Prostate gland (tissue), 2 donors: ENCODE measurements at regions not wholly inside any gene's neighbourhood (a gene's known extent, or its start where the extent isn't known, plus 50 kb on each side); places are given as distances from the start of the nearest gene placed in this dataset.

ENCODE experiments used
- DNase-seq: peaks from one replicate; pipeline ENCODE4 v3.0.0-alpha.2; 2019; ENCODE audit warnings: low spot score
- H3K27ac ChIP-seq, 2 donors: fragments of 200-600 bp; sonication (generic); 2 replicates each; pipeline ENCODE4 v1.5.1; 2017 to 2019
- H3K27me3 ChIP-seq: fragments of 200-600 bp; sonication (generic); replicated peaks from 2 replicates; pipeline ENCODE4 v1.5.1; 2019; ENCODE audit not compliant: insufficient read depth
- H3K36me3 ChIP-seq, 2 donors: fragments of 200-600 bp; sonication (generic); 1 replicate in 1 of 2; 2 replicates in 1 of 2; pipeline versions ENCODE4 v1.5.1 to v1.8.1; 2017 to 2019
- H3K4me1 ChIP-seq: fragments of 200-600 bp; sonication (generic); replicated peaks from 2 replicates; pipeline ENCODE4 v1.5.1; 2019
- H3K4me3 ChIP-seq, 2 donors: fragments of 200-600 bp; sonication (generic); 2 replicates each; pipeline ENCODE4 v1.5.1; 2017 to 2019
- H3K9me3 ChIP-seq: fragments of 200-600 bp; sonication (generic); 2 replicates; pipeline ENCODE4 v1.5.1; 2017
- CTCF ChIP-seq, 4 experiments: fragments of 200-600 bp in 2 of 4; fragments of 450-650 bp in 2 of 4; sonication (generic) in 2 of 4; IDR thresholded peaks; 1 replicate in 3 of 4; 2 replicates in 1 of 4; pipeline ENCODE4 v1.5.1; 2016 to 2019; ENCODE audit warnings: antibody characterized with exemption in 4 of 4, mild to moderate bottlenecking in 2 of 4, moderate library complexity in 2 of 4
- POLR2A ChIP-seq: fragments of 450-650 bp; IDR thresholded peaks from one replicate; pipeline ENCODE4 v1.6.1; 2016; ENCODE audit warnings: antibody characterized with exemption, mild to moderate bottlenecking
- POLR2AphosphoS5 ChIP-seq: sonication (generic); formaldehyde crosslinking; IDR thresholded peaks from one replicate; pipeline ENCODE4 v1.6.1; 2017; ENCODE audit warnings: antibody characterized with exemption
- WGBS: methylation state at CpG from one replicate; pipeline ENCODE4 v1.1.5; 2018; 5-methylcytosine and 5-hydroxymethylcytosine counted together
- intact Hi-C: fragments of 100-400 bp; cut with DNase I; formaldehyde crosslinking; loops from one replicate; pipeline ENCODE4 v1.14.2; 2022

- DNase-seq: no peak
- no peaks in the 10 kb centered on the region for H3K27me3 ChIP-seq
- no peaks in the 10 kb centered on the region for H3K4me1 ChIP-seq
- intact Hi-C loops: no loop called here
- H3K36me3 ChIP-seq: no peaks in the 10 kb centered on the region
- TF ChIP-seq POLR2A (no peak), POLR2AphosphoS5 (no peak), CTCF (IDR thresholded peaks at IDR 0.05) (no peak)
- no peak overlapping the region for H3K27ac ChIP-seq
- no peak overlapping the region for H3K4me3 ChIP-seq
- H3K9me3 ChIP-seq: no peaks in the 10 kb centered on the region
- WGBS: 79% methylated on average over 3 of the region's 3 CpGs
Measured at GRCh38 chr1:57655161-57655560, 231.3 kb upstream of the DAB1 start.

GRCh38 chr1:57644667-57645066 lies 220.8 kb upstream of the DAB1 start:
- DNase-seq: no peak
- H3K27me3 ChIP-seq: no peaks in the 10 kb centered on the region
- H3K36me3 ChIP-seq: no peaks in the 10 kb centered on the region
- no peak overlapping the region for H3K4me3 ChIP-seq
- H3K4me1 ChIP-seq: no peaks in the 10 kb centered on the region
- TF ChIP-seq POLR2A: no peak
- WGBS: 94% methylated on average over 2 of the region's 2 CpGs
- intact Hi-C loops: no loop called here
- no peaks in the 10 kb centered on the region for H3K9me3 ChIP-seq
- no peak overlapping the region for H3K27ac ChIP-seq

- no peak overlapping the region for H3K4me3 ChIP-seq
- H3K27ac ChIP-seq: no peak overlapping the region
- intact Hi-C loops: no loop called here
- no peaks in the 10 kb centered on the region for H3K9me3 ChIP-seq
- no peak for DNase-seq
- TF ChIP-seq POLR2A (no peak), CTCF (IDR thresholded peaks at IDR 0.05) (no peak), POLR2AphosphoS5 (no peak)
- no peaks in the 10 kb centered on the region for H3K4me1 ChIP-seq
- no peaks in the 10 kb centered on the region for H3K27me3 ChIP-seq
- 35% methylated on average over 1 of the region's 1 CpG for WGBS
- H3K36me3 ChIP-seq: no peaks in the 10 kb centered on the region
Measured at GRCh38 chr1:57638239-57638638, 214.4 kb upstream of the DAB1 start.

DNA sequence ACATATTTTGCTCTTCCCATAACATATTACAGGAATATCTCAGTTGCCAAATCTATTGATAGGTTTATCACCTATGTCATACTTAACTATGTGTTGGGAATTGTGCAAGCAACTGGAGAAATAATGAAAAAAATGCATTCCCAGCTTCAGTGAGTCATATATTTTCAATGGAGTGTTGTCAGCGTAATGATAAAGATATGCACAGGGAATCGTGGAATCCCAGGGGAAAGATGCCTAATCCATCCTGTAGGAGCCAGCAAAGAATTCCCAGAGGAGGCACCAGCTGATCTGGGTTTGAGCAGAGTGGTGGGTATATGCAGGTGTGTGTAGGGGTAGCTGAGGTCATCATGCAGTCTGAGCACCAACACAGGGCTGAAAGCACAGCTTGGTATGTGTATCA lies 213.3 kb upstream of the DAB1 start:
- Histone ChIP-seq H3K9me3 (no peaks in the 10 kb centered on the region), H3K4me1 (no peaks in the 10 kb centered on the region), H3K27me3 (no peaks in the 10 kb centered on the region), H3K4me3 (no peak overlapping the region), H3K36me3 (no peaks in the 10 kb centered on the region), H3K27ac (no peak overlapping the region)
- intact Hi-C loops: no loop called here
- TF ChIP-seq POLR2AphosphoS5: no peak
- TF ChIP-seq POLR2A: no peak
- TF ChIP-seq CTCF (IDR thresholded peaks at IDR 0.05): no peak
- WGBS: 67% methylated on average over 2 of the region's 2 CpGs
- no peak for DNase-seq

- Histone ChIP-seq H3K9me3 (no peaks in the 10 kb centered on the region), H3K27ac (no peak overlapping the region), H3K27me3 (no peaks in the 10 kb centered on the region), H3K36me3 (no peaks in the 10 kb centered on the region), H3K4me1 (no peaks in the 10 kb centered on the region), H3K4me3 (no peak overlapping the region)
- WGBS: 77% methylated on average over 3 of the region's 3 CpGs
- DNase-seq: no peak
- TF ChIP-seq POLR2AphosphoS5: no peak
- TF ChIP-seq POLR2A: no peak
- no peak for TF ChIP-seq CTCF (IDR thresholded peaks at IDR 0.05)
- intact Hi-C loops: no loop called here
Measured at GRCh38 chr1:57633881-57634280, 210.0 kb upstream of the DAB1 start.
